ELR (cell line): ENCODE measurements at regions not wholly inside any gene's neighbourhood (a gene's known extent, or its start where the extent isn't known, plus 50 kb on each side); places are given as distances from the start of the nearest gene placed in this dataset.

ENCODE experiments used
- DNase-seq: peaks from one replicate; pipeline ENCODE4 v3.0.0-alpha.2; 2015; ENCODE audit warnings: low read depth

GRCh38 chr2:221346411-221346810 is 225.7 kb downstream of the EPHA4 start:
- no peak for DNase-seq

GRCh38 chr2:221347471-221347870 is 224.6 kb downstream of the EPHA4 start:
- DNase-seq, result peak; percentile 43

- DNase-seq, result no peak
Measured at GRCh38 chr2:221350616-221351015, 221.5 kb downstream of the EPHA4 start.

DNA sequence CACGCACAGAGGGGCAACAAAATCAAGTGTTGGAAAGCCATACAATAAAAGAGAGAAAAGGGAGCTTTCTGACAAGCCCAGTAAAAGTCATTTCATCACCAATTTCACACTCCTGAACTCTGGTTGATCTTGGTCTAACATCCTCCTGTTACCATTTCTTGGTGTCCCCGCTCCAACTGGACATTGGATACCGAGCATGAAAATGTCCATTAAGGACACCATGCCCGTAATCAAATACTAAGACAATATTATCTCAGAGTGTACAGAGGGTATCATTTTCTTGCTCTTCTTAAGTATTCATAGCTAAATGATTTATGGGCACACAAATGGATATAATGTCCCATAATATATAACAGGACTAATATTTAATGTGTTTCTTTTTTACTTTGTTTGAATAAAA is 218.9 kb downstream of the EPHA4 start:
- DNase-seq, result no peak

GRCh38 chr2:221360312-221360711 is 211.8 kb downstream of the EPHA4 start:
- DNase-seq, result no peak

- DNase-seq, result no peak
Measured at GRCh38 chr2:221360742-221361141, 211.4 kb downstream of the EPHA4 start.

DNA sequence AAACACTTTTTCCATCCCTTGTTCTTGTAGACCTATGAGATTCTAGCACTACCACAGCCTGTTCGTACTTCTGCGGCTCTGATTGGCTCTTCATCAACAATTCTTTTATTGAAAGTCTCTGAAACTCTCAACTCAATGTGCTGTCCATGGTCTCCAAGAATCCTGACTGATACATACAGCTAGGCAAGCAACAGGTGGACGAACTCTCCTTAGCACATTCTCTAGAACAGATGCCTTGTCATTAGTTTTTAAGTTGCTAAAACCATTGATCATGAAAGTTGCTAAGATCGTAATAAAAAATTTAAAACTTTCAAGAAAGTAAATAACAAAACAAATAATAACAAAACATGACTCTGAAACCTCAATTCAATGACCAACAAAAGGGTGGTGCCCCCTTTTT is 210.5 kb downstream of the EPHA4 start:
- no peak for DNase-seq

DNA sequence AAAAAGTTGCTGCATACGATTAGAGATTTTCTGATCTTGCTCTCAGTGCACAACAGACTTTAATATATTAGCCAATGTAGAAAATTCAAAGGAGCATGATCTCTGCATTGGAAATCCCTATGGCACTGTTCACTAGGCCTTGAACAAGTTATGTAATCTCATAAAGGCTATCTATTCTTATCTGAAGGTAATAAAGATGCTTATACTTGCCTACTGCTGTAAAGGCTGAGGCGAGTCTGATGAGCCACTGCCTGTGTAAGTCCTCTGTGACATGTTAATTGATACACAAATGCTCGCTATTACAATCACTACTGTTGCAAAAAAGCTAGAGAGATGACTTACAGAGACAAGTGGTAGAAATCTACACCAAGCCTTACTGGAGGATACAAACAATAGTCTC is 207.4 kb downstream of the EPHA4 start:
- DNase-seq, result no peak
